ENCODE measurements at regions not wholly inside any gene's neighbourhood (a gene's known extent, or its start where the extent isn't known, plus 50 kb on each side); places are given as distances from the start of the nearest gene placed in this dataset.

GRCh38 chr12:25692115-25693035 is 139.3 kb upstream of the LMNTD1 start:
- Histone ChIP-seq H3K4me1 (peaks cover 0 to 3% (median 0%) of the 10 kb centered on the region in 4 donors), H3K27ac (no peak overlapping the region), H3K9me3 (no peaks in the 10 kb centered on the region), H3K27me3 (no peaks in the 10 kb centered on the region), H3K36me3 (no peaks in the 10 kb centered on the region), H3K4me3 (no peak overlapping the region)
- intact Hi-C loops (cut with DNase I; ENCODE audit: low total_unique reads) = no loop called here
- TF ChIP-seq CTCF (IDR thresholded peaks at IDR 0.05) = no peak
- DNase-seq = no peak

- intact Hi-C loops (cut with DNase I; ENCODE audit: low total_unique reads) = no loop called here
- Histone ChIP-seq H3K9me3 (no peaks in the 10 kb centered on the region), H3K36me3 (no peaks in the 10 kb centered on the region), H3K4me3 (no peak overlapping the region), H3K4me1 (peaks cover 0 to 3% (median 0%) of the 10 kb centered on the region in 4 donors), H3K27me3 (no peaks in the 10 kb centered on the region), H3K27ac (no peak overlapping the region)
- no peak for TF ChIP-seq CTCF (IDR thresholded peaks at IDR 0.05)
- peak in 1 of 2 donors; percentile 27 for DNase-seq
Observed at GRCh38 chr12:25694072-25694471, 141.0 kb upstream of the LMNTD1 start.

GRCh38 chr12:25695574-25695973 is 142.5 kb upstream of the LMNTD1 start:
- H3K4me3 ChIP-seq = no peak overlapping the region
- no peaks in the 10 kb centered on the region for H3K4me1 ChIP-seq
- H3K9me3 ChIP-seq = no peaks in the 10 kb centered on the region
- no peaks in the 10 kb centered on the region for H3K27me3 ChIP-seq
- intact Hi-C loops (cut with DNase I; ENCODE audit: low total_unique reads) = no loop called here
- DNase-seq = no peak
- no peak for TF ChIP-seq CTCF (IDR thresholded peaks at IDR 0.05)
- H3K27ac ChIP-seq = no peak overlapping the region
- H3K36me3 ChIP-seq = no peaks in the 10 kb centered on the region

GRCh38 chr12:25698772-25699171 is 145.7 kb upstream of the LMNTD1 start:
- TF ChIP-seq CTCF (IDR thresholded peaks at IDR 0.05) = no peak
- intact Hi-C loops (cut with DNase I; ENCODE audit: low total_unique reads) = no loop called here
- Histone ChIP-seq H3K27me3 (no peaks in the 10 kb centered on the region), H3K9me3 (no peaks in the 10 kb centered on the region), H3K4me3 (no peak overlapping the region), H3K27ac (no peak overlapping the region), H3K36me3 (no peaks in the 10 kb centered on the region), H3K4me1 (no peaks in the 10 kb centered on the region)
- DNase-seq = no peak

GRCh38 chr12:25699454-25699853 is 146.4 kb upstream of the LMNTD1 start:
- intact Hi-C loops (cut with DNase I; ENCODE audit: low total_unique reads) = no loop called here

More at GRCh38 chr12:25699454-25699853, 146.4 kb upstream of the LMNTD1 start:
- DNase-seq = no peak
- Histone ChIP-seq H3K4me3 (no peak overlapping the region), H3K27ac (no peak overlapping the region), H3K27me3 (no peaks in the 10 kb centered on the region), H3K4me1 (no peaks in the 10 kb centered on the region), H3K9me3 (no peaks in the 10 kb centered on the region), H3K36me3 (no peaks in the 10 kb centered on the region)
- no peak for TF ChIP-seq CTCF (IDR thresholded peaks at IDR 0.05)

Measured in tibial artery (tissue), 4 donors.